ENCODE measurements at regions not wholly inside any gene's neighbourhood (a gene's known extent, or its start where the extent isn't known, plus 50 kb on each side); places are given as distances from the start of the nearest gene placed in this dataset.
"Not testable (repeated sequence)": the region's sequence is repeated elsewhere in the genome, so short reads cannot be mapped to it uniquely, and the experiment has no call there.

DNA sequence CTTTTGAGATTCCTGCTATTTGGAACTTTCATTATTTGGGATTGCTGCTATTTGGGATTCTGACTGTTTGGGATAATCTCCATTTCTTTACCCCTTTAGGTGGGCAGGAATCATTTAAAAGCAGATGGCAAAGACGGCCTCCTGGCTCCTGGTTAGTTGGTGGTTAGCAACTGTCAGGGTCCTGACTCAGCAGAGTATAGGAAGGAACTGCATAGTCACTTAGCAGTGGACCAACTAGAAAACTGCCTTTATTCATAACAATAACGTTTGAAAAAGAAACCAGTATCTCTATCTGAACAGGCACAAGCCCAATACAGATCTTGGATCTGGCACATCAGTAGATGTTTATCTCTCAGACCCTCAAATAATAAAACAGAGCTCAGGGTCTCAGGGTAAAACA, 469.7 kb upstream of the FGF16 start:
- DNase-seq (ENCODE audit: low spot score) (no peak), ATAC-seq (no peak)
- intact Hi-C loops (cut with DNase I): no loop called here

DNA sequence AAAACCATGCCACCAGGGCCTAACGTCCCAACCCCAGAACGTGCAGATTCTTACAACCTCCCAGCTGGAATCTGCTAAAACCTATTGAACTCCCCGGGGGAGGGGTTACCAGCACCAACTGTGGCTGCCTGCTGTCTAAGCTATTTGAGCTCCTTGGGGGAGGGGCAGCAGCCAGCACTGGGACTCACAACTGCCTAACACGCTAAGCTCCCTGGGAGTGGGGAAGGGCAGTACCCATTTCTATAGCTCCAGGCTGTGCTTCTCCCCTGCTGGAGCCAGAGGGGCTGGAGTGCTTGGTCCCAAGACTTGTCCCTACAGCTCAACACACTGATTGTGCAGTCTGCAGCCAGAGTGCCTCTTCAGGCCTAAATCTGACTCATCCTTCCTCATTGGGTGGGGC, 459.8 kb upstream of the FGF16 start:
- DNase-seq (ENCODE audit: low spot score): no peak

DNA sequence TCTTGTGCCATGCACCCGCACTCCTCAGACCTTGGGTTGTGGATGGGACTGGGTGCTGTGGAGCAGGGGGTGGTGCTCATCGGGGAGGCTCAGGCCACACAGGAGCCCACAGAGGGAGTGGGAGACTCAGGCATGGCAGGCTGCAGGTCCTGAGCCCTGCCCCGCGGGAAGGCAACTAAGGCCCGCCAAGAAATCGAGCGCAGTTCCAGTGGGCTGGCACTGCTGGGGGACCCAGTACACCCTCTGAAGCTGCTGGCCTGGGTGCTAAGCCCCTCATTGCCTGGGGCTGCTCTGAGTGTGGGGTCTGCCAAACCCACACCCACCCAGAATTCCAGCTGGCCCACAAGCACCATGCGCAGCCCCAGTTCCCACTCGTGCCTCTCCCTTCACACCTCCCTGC, 450.5 kb upstream of the FGF16 start:
- no peak for DNase-seq (ENCODE audit: low spot score)
- ATAC-seq: no peak
- intact Hi-C loops (cut with DNase I): no loop called here

More for the DNA sequence above, 459.8 kb upstream of the FGF16 start:
- intact Hi-C loops (cut with DNase I): no loop called here
- ATAC-seq: no peak

DNA sequence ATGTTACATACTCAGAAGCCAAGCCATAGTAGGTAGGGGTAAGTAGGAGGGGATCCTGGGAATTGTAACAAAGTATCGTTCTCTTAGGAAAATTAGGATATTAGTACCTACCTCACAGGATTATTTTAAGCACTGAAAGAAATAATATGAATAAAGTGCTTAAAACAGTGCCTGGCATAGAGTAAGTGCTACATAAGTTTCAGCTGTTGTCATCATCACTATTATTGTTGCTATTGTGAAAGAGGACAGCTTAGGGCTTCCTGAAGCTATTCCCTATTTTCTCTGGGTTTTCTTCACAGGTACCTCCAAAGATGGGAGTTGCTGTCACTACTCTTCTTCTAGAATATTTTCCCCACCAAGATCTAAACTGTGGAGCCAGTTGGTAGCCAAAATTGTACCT, 443.7 kb upstream of the FGF16 start:
- DNase-seq (ENCODE audit: low spot score) (no peak), ATAC-seq (no peak)
- intact Hi-C loops (cut with DNase I): loop anchor here (5.0 kb wide), 1 partner anchor 346 kb away; no protein-coding TSS in a partner anchor

DNA sequence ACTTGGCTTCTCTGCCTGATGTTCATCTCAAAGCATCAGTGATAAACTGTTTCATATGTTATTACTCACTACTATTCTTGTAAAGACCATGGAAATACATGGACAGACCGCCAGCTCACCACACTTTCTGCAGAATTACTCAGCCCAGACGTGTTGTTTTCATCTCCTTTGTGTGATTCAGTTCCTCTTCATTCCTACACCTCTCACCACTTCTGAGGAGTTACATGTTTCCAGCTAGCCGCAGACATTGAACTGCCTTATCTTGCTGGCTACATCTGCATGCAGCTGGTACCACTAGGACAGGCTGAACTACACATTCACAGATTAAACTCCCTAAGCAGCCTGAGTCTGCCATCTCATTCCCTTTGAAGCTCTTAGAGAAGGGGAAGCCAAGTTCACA, 443.2 kb upstream of the FGF16 start:
- DNase-seq (ENCODE audit: low spot score) (no peak), ATAC-seq (no peak)
- intact Hi-C loops (cut with DNase I): loop anchor here (5.0 kb wide), 1 partner anchor 347 kb away; no protein-coding TSS in a partner anchor

DNA sequence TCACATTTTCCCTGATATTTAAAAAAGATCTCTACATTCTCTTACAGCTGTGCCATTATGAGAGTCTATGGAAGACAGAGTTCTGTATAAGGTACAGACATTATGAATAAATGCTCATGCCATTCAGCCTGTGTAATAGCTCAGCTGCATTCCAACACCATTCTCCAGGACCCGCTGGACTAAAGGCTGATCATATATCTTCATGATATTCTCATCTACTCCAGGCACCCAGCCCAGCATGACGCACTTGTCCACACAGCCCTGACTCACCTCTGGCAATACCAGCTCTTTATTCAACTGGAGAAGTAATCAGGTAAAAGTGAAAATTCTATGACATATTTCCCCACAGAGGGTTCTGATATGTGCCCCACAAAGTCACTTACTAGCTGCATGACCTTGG, 437.5 kb upstream of the FGF16 start:
- DNase-seq (ENCODE audit: low spot score): no peak
- intact Hi-C loops (cut with DNase I): no loop called here
- ATAC-seq: no peak

DNA sequence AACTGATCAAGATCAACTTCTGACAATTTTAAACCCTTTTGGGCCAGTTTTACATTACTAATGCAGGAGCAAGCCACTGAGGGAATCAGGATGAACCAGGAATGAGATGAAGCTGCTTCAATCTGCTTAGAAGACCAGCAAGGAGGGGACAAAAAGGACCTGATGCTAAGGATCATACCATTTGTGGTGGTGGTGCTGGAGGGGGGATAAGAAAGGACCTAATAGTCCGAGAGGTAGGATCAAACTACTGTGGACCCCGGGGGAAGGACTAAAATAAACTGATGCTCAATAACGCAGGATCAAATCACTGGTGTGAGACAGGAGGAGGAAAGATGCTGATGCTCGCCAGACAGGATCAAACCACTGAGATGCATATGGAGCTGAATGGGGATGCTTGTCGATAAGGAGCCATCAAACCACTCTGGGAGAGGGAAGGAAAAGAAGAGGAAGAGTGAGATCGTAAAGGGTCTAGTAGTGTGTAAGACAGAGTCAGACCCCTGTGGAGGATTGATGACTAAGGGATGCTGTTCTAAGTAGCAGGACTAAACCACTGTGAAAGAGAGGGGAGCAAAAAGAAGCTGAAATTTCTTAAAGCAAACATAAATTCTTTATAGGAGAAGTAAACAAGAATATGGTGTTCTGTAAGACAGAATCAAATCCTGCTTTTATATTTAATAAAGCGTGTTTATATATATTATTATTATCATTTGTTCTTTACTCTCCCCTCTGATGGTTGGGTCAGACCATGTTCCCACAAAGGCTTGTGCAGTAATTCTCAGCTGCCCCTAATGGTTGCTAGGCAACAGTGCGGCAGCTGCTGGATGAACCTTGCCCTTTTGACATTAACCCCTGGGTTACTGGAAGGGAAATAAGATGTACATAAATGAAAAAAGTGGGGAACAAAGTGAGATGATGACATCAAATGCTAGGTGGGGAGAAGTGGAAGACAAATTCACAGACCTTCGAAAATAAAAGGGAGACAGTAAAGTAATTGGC, 432.5 kb upstream of the FGF16 start:
- no peak for ATAC-seq
- intact Hi-C loops (cut with DNase I): no loop called here
- no peak for DNase-seq (ENCODE audit: low spot score)

DNA sequence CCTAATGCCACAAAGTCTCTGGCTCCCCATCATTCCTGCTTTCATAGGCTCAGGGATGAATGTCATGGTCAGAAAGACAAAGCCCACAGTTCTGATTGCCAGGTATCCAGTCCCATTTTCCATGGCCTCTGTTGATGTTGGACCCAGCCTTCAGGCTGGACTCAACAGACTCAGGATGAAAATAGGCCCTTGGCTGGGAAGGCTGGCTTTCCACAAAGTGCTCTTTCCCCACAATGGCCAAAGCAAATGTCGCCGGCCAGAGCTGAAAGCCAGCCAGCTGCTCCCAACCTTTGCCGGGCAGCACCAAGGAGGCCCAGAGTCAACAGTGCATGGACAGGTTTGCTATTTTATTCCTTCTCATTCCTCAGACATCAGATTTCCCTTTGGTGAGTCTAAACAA, 430.1 kb upstream of the FGF16 start:
- ATAC-seq (no peak), DNase-seq (ENCODE audit: low spot score) (no peak)
- intact Hi-C loops (cut with DNase I): no loop called here

DNA sequence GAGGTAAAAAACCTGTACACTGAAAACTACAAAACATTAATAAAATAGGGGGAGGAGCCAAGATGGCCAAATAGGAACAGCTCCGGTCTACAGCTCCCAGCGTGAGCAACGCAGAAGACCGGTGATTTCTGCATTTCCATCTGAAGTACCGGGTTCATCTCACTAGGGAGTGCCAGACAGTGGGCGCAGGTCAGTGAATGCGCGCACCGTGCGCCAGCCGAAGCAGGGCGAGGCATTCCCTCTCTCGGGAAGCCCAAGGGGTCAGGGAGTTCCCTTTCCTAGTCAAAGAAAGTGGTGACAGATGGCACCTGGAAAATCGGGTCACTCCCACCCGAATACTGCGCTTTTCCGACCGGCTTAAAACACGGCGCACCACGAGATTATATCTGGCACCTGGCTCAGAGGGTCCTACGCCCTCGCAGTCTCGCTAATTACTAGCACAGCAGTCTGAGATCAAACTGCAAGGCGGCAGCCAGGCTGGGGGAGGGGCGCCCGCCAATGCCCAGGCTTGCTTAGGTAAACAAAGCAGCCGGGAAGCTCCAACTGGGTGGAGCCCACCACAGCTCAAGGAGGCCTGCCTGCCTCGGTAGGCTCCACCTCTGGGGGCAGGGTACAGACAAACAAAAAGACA, 400.9 kb upstream of the FGF16 start:
- DNase-seq (ENCODE audit: low spot score); ATAC-seq; intact Hi-C loops (cut with DNase I): not testable (repeated sequence)

DNA sequence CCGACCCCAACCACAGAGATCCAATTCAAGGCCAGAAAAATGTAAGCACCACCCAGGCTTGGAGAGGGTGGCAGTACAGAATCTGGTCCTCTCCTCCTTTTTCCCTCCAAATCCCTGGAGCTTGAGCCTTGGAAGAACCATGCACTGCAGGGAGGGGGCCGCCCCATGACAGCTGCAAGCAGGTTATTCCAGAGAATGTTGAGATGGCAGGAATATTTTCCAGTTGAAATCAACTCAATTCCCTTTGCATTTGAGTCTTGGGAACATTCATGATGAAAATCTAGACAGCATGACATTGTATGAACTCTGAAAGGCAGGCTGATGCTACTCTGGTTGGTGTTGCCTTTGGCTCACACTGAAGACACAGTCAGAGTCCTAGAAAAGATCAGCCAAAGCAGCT, 386.6 kb upstream of the FGF16 start:
- ATAC-seq (peak; percentile 70), DNase-seq (ENCODE audit: low spot score) (no peak)
- intact Hi-C loops (cut with DNase I): no loop called here

DNA sequence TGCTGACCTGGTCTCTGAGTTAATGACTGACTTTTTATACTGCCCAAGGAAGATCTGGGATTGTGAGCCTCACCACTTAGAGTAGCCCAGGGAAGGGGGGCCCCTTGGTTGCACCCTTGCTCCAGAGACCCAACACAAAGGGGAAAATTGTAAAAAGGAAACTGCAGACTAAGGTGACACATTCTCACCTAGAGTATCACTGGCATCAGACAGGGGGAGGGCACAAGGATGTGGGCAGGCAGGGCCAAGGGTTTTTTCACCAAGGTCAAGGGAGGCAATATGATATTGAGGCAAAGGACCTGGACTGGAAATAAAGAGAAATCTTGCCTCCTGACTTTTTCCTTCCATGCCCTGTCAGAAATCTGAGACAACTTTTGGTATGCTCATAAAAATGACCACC, 386.2 kb upstream of the FGF16 start:
- intact Hi-C loops (cut with DNase I): no loop called here
- ATAC-seq: no peak
- no peak for DNase-seq (ENCODE audit: low spot score)

DNA sequence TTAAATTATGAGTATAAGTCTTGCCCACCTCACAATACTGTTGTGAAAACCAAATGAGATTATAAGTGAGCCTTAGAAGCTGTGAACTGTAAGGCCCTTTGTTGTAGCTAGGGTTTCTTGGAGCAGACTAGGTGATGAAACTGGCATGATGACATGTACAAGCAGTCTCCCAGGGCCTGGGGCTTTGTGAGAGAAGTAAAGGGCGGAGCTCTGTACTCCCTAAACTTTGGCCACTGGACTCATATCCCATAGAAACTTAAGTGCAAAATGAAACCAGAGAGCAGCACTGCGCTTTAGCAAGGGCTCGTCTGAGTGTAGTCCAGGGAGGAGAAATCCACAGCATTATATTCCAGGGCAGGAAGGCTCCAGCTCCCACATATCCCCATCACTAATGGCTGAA, 385.6 kb upstream of the FGF16 start:
- intact Hi-C loops (cut with DNase I): no loop called here
- ATAC-seq: peak; percentile 58
- DNase-seq (ENCODE audit: low spot score): no peak

DNA sequence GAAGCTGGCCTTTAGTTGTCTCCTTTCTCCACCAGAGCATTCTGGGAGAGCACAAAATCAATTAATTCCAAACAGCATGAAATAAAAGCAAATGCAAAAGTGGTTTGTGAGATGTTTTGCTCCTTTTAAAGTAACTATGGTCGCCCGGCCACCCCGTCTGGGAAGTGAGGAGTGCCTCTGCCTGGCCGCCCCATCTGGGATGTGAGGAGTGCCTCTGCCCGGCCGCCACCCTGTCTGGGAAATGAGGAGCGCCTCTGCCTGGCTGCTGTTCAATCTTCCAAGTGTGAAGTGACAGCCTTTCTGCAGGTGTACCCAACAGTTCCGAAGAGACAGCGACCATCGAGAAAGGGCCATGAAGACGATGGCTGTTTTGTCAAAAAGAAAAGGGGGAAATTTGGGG, 381.3 kb upstream of the FGF16 start:
- DNase-seq (ENCODE audit: low spot score): no peak
- intact Hi-C loops (cut with DNase I): no loop called here
- no peak for ATAC-seq

DNA sequence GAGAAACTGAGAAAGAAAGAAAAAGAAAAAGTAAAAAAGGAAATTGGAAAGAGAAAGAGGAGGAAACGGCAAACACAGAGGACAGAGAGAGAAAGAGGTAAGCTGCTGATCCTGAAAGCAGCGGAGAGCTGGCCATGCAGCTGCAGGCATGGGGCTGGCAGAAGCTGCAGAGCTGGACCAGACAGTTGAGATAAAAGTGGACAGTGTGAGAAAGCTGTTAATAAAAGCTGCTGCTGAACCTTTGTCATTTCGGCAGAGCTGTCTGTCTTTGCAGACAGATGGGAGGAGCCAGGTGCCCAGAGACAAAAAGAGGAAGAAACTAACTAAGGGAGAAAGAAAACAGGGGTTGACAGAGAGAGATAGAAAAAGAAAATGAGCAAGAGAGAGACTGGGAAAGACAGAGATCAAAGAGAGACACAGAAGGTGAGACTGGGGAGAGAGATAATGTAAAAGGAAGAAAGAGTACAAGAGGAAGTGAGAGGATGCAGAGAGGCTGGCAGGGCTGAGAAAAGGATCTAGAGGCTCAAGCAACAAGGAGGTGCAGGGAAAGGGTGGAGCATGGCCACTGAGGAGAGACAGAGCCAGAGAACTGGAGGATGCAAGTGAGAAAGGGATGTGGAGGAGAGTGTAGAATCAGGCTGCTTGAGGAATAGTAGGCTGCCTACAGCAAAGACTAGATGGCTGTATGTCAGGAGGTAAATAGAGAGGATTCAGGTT, 376.8 kb upstream of the FGF16 start:
- intact Hi-C loops (cut with DNase I): no loop called here
- DNase-seq (ENCODE audit: low spot score) (no peak), ATAC-seq (no peak)

DNA sequence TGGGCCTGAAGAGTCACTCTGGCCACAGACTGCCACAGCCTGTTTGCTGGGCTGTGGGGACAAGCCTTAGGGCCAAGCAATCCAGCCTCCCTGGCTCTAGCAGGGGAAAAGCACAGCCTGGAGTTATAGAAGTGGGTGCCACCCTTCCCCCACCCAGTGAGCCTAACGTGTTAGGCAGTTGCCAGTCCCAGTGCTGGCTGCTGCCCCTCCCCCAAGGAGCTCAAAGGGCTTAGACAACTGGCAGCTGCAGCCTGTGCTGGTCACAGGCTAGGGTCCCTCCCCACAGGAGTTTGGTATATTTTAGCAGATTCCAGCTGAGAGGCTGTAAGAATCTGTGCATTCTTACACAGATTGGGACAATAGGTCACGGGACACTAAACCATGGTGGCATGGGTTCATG, 370.3 kb upstream of the FGF16 start:
- ATAC-seq (no peak), DNase-seq (ENCODE audit: low spot score) (no peak)
- intact Hi-C loops (cut with DNase I): no loop called here

DNA sequence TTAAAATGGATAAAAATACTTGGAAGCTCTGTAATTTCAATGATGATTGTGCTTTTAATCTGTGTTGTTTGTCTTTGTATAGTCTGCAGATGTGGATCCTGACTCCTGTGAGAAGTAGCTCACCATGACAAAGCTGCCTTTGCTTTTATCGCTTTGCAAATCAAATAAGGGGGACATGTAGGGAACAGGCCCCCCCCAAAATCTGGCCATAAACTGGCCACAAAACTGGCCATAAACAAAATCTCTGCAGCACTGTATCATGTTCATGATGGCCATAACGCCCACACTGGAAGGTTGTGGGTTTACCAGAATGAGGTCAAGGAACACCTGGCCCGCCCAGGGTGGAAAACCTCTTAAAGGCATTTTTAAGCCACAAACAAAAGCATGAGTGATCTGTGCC, 366.0 kb upstream of the FGF16 start:
- intact Hi-C loops (cut with DNase I); DNase-seq (ENCODE audit: low spot score); ATAC-seq: not testable (repeated sequence)

DNA sequence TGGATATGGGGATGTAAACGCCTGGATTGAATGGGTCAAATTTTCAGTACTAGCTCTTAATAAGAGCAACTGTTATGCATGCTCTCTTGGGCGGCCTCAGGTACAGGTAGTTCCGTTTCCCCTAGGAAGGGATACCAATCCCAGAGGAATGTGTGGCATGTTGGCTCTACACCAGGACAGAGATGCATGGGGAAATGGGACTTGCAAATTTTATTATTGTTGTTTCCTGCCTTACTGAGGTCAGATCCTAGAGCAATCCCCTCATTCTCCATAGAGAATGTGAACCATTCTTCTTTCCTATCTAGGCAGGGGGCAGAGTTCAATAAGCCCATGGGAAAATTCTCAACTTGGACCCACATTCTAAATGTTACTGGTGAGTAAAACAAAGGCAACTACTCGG, 361.8 kb upstream of the FGF16 start:
- intact Hi-C loops (cut with DNase I): no loop called here

DNA sequence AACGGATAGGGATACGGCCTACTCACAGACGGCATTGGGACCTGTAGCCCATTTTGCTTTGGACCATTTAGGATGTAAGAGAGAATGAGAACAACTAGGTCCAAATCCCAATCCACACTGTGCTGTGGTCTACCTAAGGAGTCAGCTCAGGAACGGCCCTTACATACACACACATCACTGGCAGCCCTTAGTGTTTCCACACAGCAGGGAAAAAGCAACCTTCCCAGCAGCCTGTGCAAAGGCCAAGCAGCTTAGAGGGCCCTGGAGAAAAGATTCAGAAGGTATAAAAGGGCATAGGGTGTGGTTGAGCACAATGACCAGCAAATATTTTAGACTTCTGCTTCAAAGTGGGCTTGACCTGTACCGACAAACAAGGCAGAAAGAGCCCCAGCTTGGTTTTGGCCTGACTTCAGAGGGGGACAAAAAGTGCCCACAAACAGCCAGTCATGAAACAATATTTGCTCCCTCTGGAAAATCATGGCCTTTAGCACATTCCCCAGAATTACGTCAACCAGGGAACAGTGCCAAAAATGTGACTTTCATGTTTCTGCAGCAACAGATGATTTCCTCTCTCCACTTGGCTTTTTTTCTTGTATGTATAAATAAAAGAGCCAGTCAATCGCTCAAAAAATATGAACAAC, 359.5 kb upstream of the FGF16 start:
- intact Hi-C loops (cut with DNase I): no loop called here
- ATAC-seq: peak; percentile 92
- DNase-seq (ENCODE audit: low spot score): no peak

More for the DNA sequence above, 361.8 kb upstream of the FGF16 start:
- no peak for DNase-seq (ENCODE audit: low spot score)
- no peak for ATAC-seq

DNA sequence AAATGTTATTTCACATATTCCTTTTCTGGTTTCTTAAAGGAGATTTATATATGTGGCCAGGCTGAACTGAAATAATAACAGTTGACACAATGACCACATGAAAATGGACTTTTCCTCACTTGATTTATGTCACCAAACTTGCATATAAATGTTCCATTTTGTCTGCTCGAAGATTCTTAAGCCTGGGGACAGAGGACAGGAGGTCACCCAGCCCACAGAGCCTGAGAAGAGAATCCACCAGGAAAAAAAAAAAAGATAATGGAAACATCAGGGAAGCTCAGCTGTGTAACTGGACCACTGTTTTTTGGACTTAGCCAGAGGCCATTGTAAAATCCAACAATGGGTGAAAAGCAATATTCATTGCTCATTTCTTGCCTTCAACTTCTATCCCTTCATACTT, 359.0 kb upstream of the FGF16 start:
- DNase-seq (ENCODE audit: low spot score): no peak
- intact Hi-C loops (cut with DNase I): no loop called here

More for the DNA sequence above, 359.0 kb upstream of the FGF16 start:
- ATAC-seq: no peak

Measured in sciatic nerve (tissue), 2 donors.